ENCODE measurements at regions not wholly inside any gene's neighbourhood (a gene's known extent, or its start where the extent isn't known, plus 50 kb on each side); places are given as distances from the start of the nearest gene placed in this dataset.

DNA sequence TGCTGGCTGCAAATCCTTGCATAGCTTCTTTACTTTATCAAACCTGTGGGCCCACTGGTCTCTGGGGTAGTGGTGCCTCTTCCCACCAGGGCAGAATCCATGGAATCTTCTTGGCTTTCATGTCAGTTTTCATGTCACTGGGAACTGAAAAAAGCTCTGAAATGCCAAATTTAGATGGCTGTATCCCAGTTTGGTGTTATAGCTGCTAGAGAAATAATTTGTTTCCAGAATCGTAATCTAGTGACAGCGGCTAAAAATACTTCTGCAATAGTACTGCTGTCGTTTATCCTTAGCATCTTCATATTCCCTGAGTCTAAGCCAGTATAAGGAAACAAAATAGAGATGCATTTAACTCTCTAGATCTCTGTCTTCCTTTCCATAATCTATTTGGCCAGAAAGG lies 983.4 kb upstream of the FAT3 start:
- Mint-ChIP-seq H3K4me3 (no peak overlapping the region), H3K4me1 (no peaks in the 10 kb centered on the region), H3K27ac (no peak overlapping the region), H3K36me3 (no peaks in the 10 kb centered on the region), H3K9me3 (peaks cover 0 to 12% (median 1%) of the 10 kb centered on the region in 11 donors), H3K27me3 (no peaks in the 10 kb centered on the region)
- Histone ChIP-seq H3K27ac (ENCODE audit: low read depth, low read length) (no peak overlapping the region), H3K36me3 (ENCODE audit: control insufficient read depth in 2 of 3, insufficient read depth in 3 of 3, low read length in 3 of 3) (no peaks in the 10 kb centered on the region), H3K9me3 (ENCODE audit: control insufficient read depth in 2 of 3, low read length in 3 of 3) (no peaks in the 10 kb centered on the region), H3K4me1 (ENCODE audit: control insufficient read depth in 2 of 2, insufficient read depth in 2 of 2, low read length in 2 of 2) (no peaks in the 10 kb centered on the region), H3K27me3 (ENCODE audit: control insufficient read depth in 2 of 2, insufficient read depth in 2 of 2, low read length in 2 of 2) (no peaks in the 10 kb centered on the region), H3K4me3 (ENCODE audit: low read length) (no peak overlapping the region)
- DNase-seq: no peak
- intact Hi-C loops (cut with micrococcal nuclease): no loop called here
- no peak for ATAC-seq
- CTCF ChIA-PET: no interaction called here
- POLR2A ChIA-PET: no interaction called here

DNA sequence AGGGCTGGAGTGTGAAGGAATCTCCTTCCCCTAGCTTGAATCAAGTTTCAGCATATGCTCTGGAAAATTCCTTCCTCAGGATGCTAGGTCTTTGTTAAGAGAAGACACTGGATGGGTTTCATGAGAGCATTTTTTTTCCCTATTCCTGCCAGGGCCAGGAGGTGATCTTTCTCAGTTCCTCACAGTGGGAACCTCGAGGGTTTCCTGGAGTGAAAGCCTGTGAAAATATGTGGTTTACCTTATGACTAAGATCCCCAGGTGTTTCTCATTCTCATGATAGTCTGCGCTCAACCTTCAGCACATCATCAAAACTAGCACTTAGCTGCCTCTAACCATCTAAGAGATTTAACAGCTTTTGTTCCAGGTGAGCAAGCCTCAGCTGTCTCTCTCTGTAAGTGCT lies 985.3 kb upstream of the FAT3 start:
- H3K4me1 Mint-ChIP-seq: no peaks in the 10 kb centered on the region
- ATAC-seq: no peak
- Histone ChIP-seq H3K27me3 (ENCODE audit: control insufficient read depth in 2 of 2, insufficient read depth in 2 of 2, low read length in 2 of 2) (no peaks in the 10 kb centered on the region), H3K27ac (ENCODE audit: low read depth, low read length) (no peak overlapping the region), H3K4me3 (ENCODE audit: low read length) (no peak overlapping the region), H3K36me3 (ENCODE audit: control insufficient read depth in 2 of 3, insufficient read depth in 3 of 3, low read length in 3 of 3) (no peaks in the 10 kb centered on the region), H3K4me1 (ENCODE audit: control insufficient read depth in 2 of 2, insufficient read depth in 2 of 2, low read length in 2 of 2) (no peaks in the 10 kb centered on the region), H3K9me3 (ENCODE audit: control insufficient read depth in 2 of 3, low read length in 3 of 3) (no peaks in the 10 kb centered on the region)
- peaks cover 0 to 12% (median 4%) of the 10 kb centered on the region in 11 donors for H3K9me3 Mint-ChIP-seq
- no peaks in the 10 kb centered on the region for H3K36me3 Mint-ChIP-seq
- no peak for DNase-seq
- ChIA-PET POLR2A (no interaction called here), CTCF (no interaction called here)
- H3K27ac Mint-ChIP-seq: no peak overlapping the region
- H3K27me3 Mint-ChIP-seq: no peaks in the 10 kb centered on the region
- no peak overlapping the region for H3K4me3 Mint-ChIP-seq
- intact Hi-C loops (cut with micrococcal nuclease): no loop called here

DNA sequence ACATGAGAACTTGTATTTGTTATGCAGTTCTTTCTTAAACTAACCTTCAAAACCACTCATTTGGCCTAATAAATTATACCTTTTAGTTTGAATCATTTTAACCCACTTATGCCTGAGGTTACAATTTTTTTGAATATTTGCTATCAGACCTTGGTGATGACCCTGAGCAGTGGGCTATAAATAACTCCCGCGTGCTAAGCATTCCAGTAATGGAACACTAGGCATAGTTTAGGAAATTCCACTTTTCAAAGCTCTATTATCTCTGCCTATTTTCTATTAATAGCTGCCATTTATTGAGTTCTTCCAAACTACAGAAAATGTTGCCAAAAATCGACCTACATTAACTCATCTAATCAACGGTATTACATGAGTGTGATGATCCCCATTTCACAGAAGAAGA lies 993.4 kb upstream of the FAT3 start:
- CTCF ChIA-PET: no interaction called here
- ATAC-seq (no peak), DNase-seq (no peak)
- Mint-ChIP-seq H3K27ac (no peak overlapping the region), H3K4me3 (no peak overlapping the region), H3K9me3 (peaks cover 0 to 17% (median 5%) of the 10 kb centered on the region in 11 donors), H3K36me3 (no peaks in the 10 kb centered on the region), H3K4me1 (no peaks in the 10 kb centered on the region), H3K27me3 (no peaks in the 10 kb centered on the region)
- POLR2A ChIA-PET: no interaction called here
- no peaks in the 10 kb centered on the region for H3K27me3 ChIP-seq (ENCODE audit: control insufficient read depth in 2 of 2, insufficient read depth in 2 of 2, low read length in 2 of 2)
- H3K4me1 ChIP-seq (ENCODE audit: control insufficient read depth in 2 of 2, insufficient read depth in 2 of 2, low read length in 2 of 2): no peaks in the 10 kb centered on the region
- no peaks in the 10 kb centered on the region for H3K36me3 ChIP-seq (ENCODE audit: control insufficient read depth in 2 of 3, insufficient read depth in 3 of 3, low read length in 3 of 3)
- no peak overlapping the region for H3K4me3 ChIP-seq (ENCODE audit: low read length)
- no peaks in the 10 kb centered on the region for H3K9me3 ChIP-seq (ENCODE audit: control insufficient read depth in 2 of 3, low read length in 3 of 3)
- intact Hi-C loops (cut with micrococcal nuclease): no loop called here
- H3K27ac ChIP-seq (ENCODE audit: low read depth, low read length): no peak overlapping the region

- no peaks in the 10 kb centered on the region for H3K9me3 ChIP-seq (ENCODE audit: control insufficient read depth in 2 of 3, low read length in 3 of 3)
- no peak overlapping the region for H3K4me3 ChIP-seq (ENCODE audit: low read length)
- no peak for ATAC-seq
- no peaks in the 10 kb centered on the region for H3K27me3 Mint-ChIP-seq
- no peaks in the 10 kb centered on the region for H3K4me1 Mint-ChIP-seq
- no peaks in the 10 kb centered on the region for H3K36me3 Mint-ChIP-seq
- H3K27me3 ChIP-seq (ENCODE audit: control insufficient read depth in 2 of 2, insufficient read depth in 2 of 2, low read length in 2 of 2): no peaks in the 10 kb centered on the region
- no peaks in the 10 kb centered on the region for H3K4me1 ChIP-seq (ENCODE audit: control insufficient read depth in 2 of 2, insufficient read depth in 2 of 2, low read length in 2 of 2)
- H3K9me3 Mint-ChIP-seq: peaks cover 0 to 13% (median 4%) of the 10 kb centered on the region in 11 donors
- H3K4me3 Mint-ChIP-seq: no peak overlapping the region
- ChIA-PET POLR2A (no interaction called here), CTCF (no interaction called here)
- intact Hi-C loops (cut with micrococcal nuclease): no loop called here
- H3K27ac Mint-ChIP-seq: no peak overlapping the region
- H3K27ac ChIP-seq (ENCODE audit: low read depth, low read length): no peak overlapping the region
- no peaks in the 10 kb centered on the region for H3K36me3 ChIP-seq (ENCODE audit: control insufficient read depth in 2 of 3, insufficient read depth in 3 of 3, low read length in 3 of 3)
- DNase-seq: no peak
Measured at GRCh38 chr11:91230647-91231046, 994.0 kb upstream of the FAT3 start.

DNA sequence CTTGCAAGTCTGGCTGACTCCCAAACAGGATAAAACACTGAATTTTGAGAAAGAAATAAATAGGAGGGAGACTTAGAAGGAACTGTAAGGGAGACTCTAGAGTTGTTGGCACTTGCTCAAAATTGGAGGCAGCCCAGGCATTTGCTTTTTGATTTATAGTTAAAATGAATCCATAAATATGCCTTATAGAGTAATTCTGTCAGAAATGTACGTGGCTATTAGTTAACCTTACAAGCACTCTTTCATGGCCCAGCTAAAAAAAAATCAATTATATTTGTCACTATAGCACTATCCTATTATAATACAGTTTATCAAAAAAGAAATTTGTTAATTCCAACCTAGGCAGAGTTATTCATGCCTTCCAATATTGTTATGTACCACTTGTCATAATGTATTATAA lies 1000.0 kb upstream of the CHORDC1 start:
- Mint-ChIP-seq H3K36me3 (no peaks in the 10 kb centered on the region), H3K4me1 (no peaks in the 10 kb centered on the region), H3K27me3 (no peaks in the 10 kb centered on the region), H3K27ac (no peak overlapping the region), H3K9me3 (peaks cover 0 to 16% (median 6%) of the 10 kb centered on the region in 11 donors), H3K4me3 (no peak overlapping the region)
- ATAC-seq (no peak), DNase-seq (no peak)
- no peak overlapping the region for H3K4me3 ChIP-seq (ENCODE audit: low read length)
- CTCF ChIA-PET: no interaction called here
- POLR2A ChIA-PET: no interaction called here
- intact Hi-C loops (cut with micrococcal nuclease): no loop called here
- no peaks in the 10 kb centered on the region for H3K9me3 ChIP-seq (ENCODE audit: control insufficient read depth in 2 of 3, low read length in 3 of 3)
- no peak overlapping the region for H3K27ac ChIP-seq (ENCODE audit: low read depth, low read length)
- no peaks in the 10 kb centered on the region for H3K36me3 ChIP-seq (ENCODE audit: control insufficient read depth in 2 of 3, insufficient read depth in 3 of 3, low read length in 3 of 3)
- no peaks in the 10 kb centered on the region for H3K4me1 ChIP-seq (ENCODE audit: control insufficient read depth in 2 of 2, insufficient read depth in 2 of 2, low read length in 2 of 2)
- H3K27me3 ChIP-seq (ENCODE audit: control insufficient read depth in 2 of 2, insufficient read depth in 2 of 2, low read length in 2 of 2): no peaks in the 10 kb centered on the region

DNA sequence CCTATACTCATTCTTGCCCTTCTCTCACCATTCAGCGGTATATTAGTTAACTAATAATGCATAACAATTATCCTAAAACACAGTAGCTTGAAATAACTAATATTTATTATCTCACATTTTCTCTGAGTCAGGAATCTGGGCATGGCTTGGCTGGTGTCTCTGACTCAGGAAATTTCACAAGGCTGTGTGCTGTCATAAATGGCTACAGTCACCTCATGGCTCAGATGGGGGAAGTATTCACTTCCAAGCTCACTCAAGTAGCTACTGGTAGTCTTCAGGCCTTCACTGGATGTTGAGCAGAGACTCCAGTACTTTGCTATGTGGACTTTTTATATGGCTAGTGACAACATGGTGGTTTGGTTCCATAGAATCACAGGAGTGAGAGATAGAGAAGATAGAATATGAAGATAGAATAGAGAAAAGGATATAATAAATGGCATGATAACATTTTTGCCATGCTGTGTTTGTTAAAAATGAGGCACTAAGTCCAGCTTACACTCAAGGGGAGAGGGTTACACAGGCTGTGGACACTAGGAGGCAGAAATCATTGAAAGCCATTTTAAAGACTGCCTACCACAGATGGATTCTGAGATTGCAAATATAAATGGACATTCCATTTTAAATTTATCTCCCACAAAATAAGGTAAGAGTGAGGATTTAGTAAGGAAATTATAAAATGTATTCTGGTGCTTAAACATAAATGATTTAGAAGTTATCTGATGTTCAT lies 997.8 kb upstream of the CHORDC1 start:
- no peaks in the 10 kb centered on the region for H3K27me3 ChIP-seq (ENCODE audit: control insufficient read depth in 2 of 2, insufficient read depth in 2 of 2, low read length in 2 of 2)
- intact Hi-C loops (cut with micrococcal nuclease): no loop called here
- no peak overlapping the region for H3K27ac ChIP-seq (ENCODE audit: low read depth, low read length)
- no peaks in the 10 kb centered on the region for H3K9me3 ChIP-seq (ENCODE audit: control insufficient read depth in 2 of 3, low read length in 3 of 3)
- no peaks in the 10 kb centered on the region for H3K36me3 Mint-ChIP-seq
- ChIA-PET CTCF (no interaction called here), POLR2A (no interaction called here)
- H3K27ac Mint-ChIP-seq: no peak overlapping the region
- no peaks in the 10 kb centered on the region for H3K4me1 ChIP-seq (ENCODE audit: control insufficient read depth in 2 of 2, insufficient read depth in 2 of 2, low read length in 2 of 2)
- no peak for DNase-seq
- no peak overlapping the region for H3K4me3 ChIP-seq (ENCODE audit: low read length)
- ATAC-seq: no peak
- no peaks in the 10 kb centered on the region for H3K4me1 Mint-ChIP-seq
- H3K4me3 Mint-ChIP-seq: no peak overlapping the region
- H3K36me3 ChIP-seq (ENCODE audit: control insufficient read depth in 2 of 3, insufficient read depth in 3 of 3, low read length in 3 of 3): no peaks in the 10 kb centered on the region
- H3K27me3 Mint-ChIP-seq: no peaks in the 10 kb centered on the region
- H3K9me3 Mint-ChIP-seq: peaks cover 0 to 12% (median 5%) of the 10 kb centered on the region in 11 donors

DNA sequence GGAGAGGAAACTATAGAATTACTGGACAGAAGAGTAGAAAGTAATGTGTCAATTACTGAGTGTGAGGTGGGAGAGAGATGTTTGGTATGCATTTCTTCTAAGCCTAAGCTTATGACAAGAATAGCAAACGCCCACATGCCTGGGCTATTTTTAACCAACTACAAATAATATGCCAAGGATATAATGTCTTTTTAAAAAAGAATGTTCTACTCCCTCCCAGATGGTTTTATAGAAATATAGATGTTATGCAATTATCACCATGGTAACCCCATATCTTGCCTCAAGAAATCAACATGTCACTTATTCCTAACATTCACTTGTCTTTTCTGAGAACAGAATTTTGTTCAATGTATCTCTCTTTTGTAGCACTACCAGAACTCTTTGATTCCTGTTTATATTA lies 996.7 kb upstream of the CHORDC1 start:
- H3K9me3 Mint-ChIP-seq: peaks cover 0 to 8% (median 3%) of the 10 kb centered on the region in 11 donors

More for the DNA sequence above, 996.7 kb upstream of the CHORDC1 start:
- Mint-ChIP-seq H3K4me1 (no peaks in the 10 kb centered on the region), H3K4me3 (no peak overlapping the region), H3K36me3 (no peaks in the 10 kb centered on the region), H3K27ac (no peak overlapping the region), H3K27me3 (no peaks in the 10 kb centered on the region)
- ATAC-seq: no peak
- ChIA-PET CTCF (no interaction called here), POLR2A (no interaction called here)
- intact Hi-C loops (cut with micrococcal nuclease): no loop called here
- H3K4me1 ChIP-seq (ENCODE audit: control insufficient read depth in 2 of 2, insufficient read depth in 2 of 2, low read length in 2 of 2): no peaks in the 10 kb centered on the region
- no peaks in the 10 kb centered on the region for H3K36me3 ChIP-seq (ENCODE audit: control insufficient read depth in 2 of 3, insufficient read depth in 3 of 3, low read length in 3 of 3)
- H3K27ac ChIP-seq (ENCODE audit: low read depth, low read length): no peak overlapping the region
- no peak overlapping the region for H3K4me3 ChIP-seq (ENCODE audit: low read length)
- no peaks in the 10 kb centered on the region for H3K9me3 ChIP-seq (ENCODE audit: control insufficient read depth in 2 of 3, low read length in 3 of 3)
- H3K27me3 ChIP-seq (ENCODE audit: control insufficient read depth in 2 of 2, insufficient read depth in 2 of 2, low read length in 2 of 2): no peaks in the 10 kb centered on the region
- no peak for DNase-seq

Measured in naive thymus-derived CD4-positive, alpha-beta T cell (primary cell).